WTC11 (cell line): ENCODE measurements at regions not wholly inside any gene's neighbourhood (a gene's known extent, or its start where the extent isn't known, plus 50 kb on each side); places are given as distances from the start of the nearest gene placed in this dataset.

Experiments used
- ATAC-seq: fragments of 200-7000 bp; cut with Tn5 transposase; 2 replicates; pipeline ENCODE4 v1.10.0; 2021; ENCODE audit warnings: mild to moderate bottlenecking, moderate library complexity
- CTCF ChIA-PET: fragments of 300-600 bp; sonication (Branson Sonifier 250); formaldehyde crosslinking; loops from one replicate; lab custom pipeline; 2021; ENCODE audit warnings: antibody characterized with exemption; lab: Charles Lee
- POLR2A ChIA-PET: fragments of 350-600 bp; sonication (Branson Sonifier 250); formaldehyde crosslinking; loops from one replicate; lab custom pipeline; 2021; ENCODE audit warnings: antibody characterized with exemption; lab: Charles Lee
- DNase-seq: peaks from one replicate; pipeline ENCODE4 v3.0.0; 2021; ENCODE audit warnings: low spot score
- H3K27ac Mint-ChIP-seq: 2 replicates; pipeline ENCODE4 v1.8.0; 2021; ENCODE audit warnings: mixed read lengths
- H3K27me3 Mint-ChIP-seq: 2 replicates; pipeline ENCODE4 v1.8.0; 2021; ENCODE audit warnings: low read depth, mild to moderate bottlenecking, moderate library complexity, mixed read lengths
- H3K36me3 Mint-ChIP-seq: 2 replicates; pipeline ENCODE4 v1.8.0; 2021; ENCODE audit warnings: mixed read lengths
- H3K4me1 Mint-ChIP-seq: 2 replicates; pipeline ENCODE4 v1.8.0; 2022; ENCODE audit warnings: mixed read lengths
- H3K4me3 Mint-ChIP-seq: 2 replicates; pipeline ENCODE4 v1.8.0; 2021; ENCODE audit warnings: mild to moderate bottlenecking, moderate library complexity, mixed read lengths
- H3K9me3 Mint-ChIP-seq: 2 replicates; pipeline ENCODE4 v1.8.0; 2021; ENCODE audit warnings: mixed read lengths
- ERG ChIP-seq: fragments of 250-450 bp; sonication (Bioruptor Pico); IDR thresholded peaks from 2 replicates; pipeline ENCODE4 v1.8.0; 2021; ENCODE audit warnings: mild to moderate bottlenecking
- ETV6 ChIP-seq: sonication (generic); formaldehyde crosslinking; IDR thresholded peaks from 2 replicates; pipeline ENCODE4 v1.8.1; 2022; ENCODE audit warnings: mild to moderate bottlenecking, missing genetic modification reagents
- NR2C2 ChIP-seq: sonication (generic); formaldehyde crosslinking; IDR thresholded peaks from 2 replicates; pipeline ENCODE4 v1.8.0; 2022; ENCODE audit warnings: mild to moderate bottlenecking, missing genetic modification reagents
- OVOL2 ChIP-seq: fragments of 250-450 bp; sonication (Bioruptor Pico); IDR thresholded peaks from 2 replicates; pipeline ENCODE4 v1.9.0; 2021; ENCODE audit warnings: mild to moderate bottlenecking, borderline replicate concordance
- PRDM15 ChIP-seq: sonication (generic); formaldehyde crosslinking; IDR thresholded peaks from 2 replicates; pipeline ENCODE4 v1.8.0; 2022; ENCODE audit warnings: missing genetic modification reagents
- RELA ChIP-seq: sonication (generic); formaldehyde crosslinking; IDR thresholded peaks from 2 replicates; pipeline ENCODE4 v1.8.1; 2022; ENCODE audit warnings: missing genetic modification reagents, mild to moderate bottlenecking, borderline replicate concordance
- SMAD4 ChIP-seq: sonication (generic); formaldehyde crosslinking; IDR thresholded peaks from 2 replicates; pipeline ENCODE4 v1.8.0; 2022; ENCODE audit warnings: mild to moderate bottlenecking, missing genetic modification reagents
- ZBTB43 ChIP-seq: sonication (generic); formaldehyde crosslinking; IDR thresholded peaks from 2 replicates; pipeline ENCODE4 v1.8.1; 2023; ENCODE audit warnings: mild to moderate bottlenecking, missing genetic modification reagents
- ZNF121 ChIP-seq: sonication (generic); formaldehyde crosslinking; IDR thresholded peaks from 2 replicates; pipeline ENCODE4 v1.8.0; 2023; ENCODE audit warnings: missing genetic modification reagents
- ZNF263 ChIP-seq: sonication (generic); formaldehyde crosslinking; IDR thresholded peaks from 2 replicates; pipeline ENCODE4 v1.8.1; 2022; ENCODE audit warnings: low read depth, mild to moderate bottlenecking, moderate library complexity, missing genetic modification reagents
- ZNF423 ChIP-seq: fragments of 250-450 bp; sonication (Bioruptor Pico); IDR thresholded peaks from 2 replicates; pipeline ENCODE4 v2.1.2; 2022; ENCODE audit warnings: mild to moderate bottlenecking, moderate library complexity
- ZNF512 ChIP-seq: sonication (generic); formaldehyde crosslinking; IDR thresholded peaks from 2 replicates; pipeline ENCODE4 v1.8.1; 2022; ENCODE audit warnings: missing genetic modification reagents, borderline replicate concordance
- ZNF532 ChIP-seq: fragments of 250-450 bp; sonication (Bioruptor Pico); IDR thresholded peaks from 2 replicates; pipeline ENCODE4 v1.9.0; 2021; ENCODE audit warnings: mild to moderate bottlenecking, borderline replicate concordance

GRCh38 chr9:28177925-28178324 is 604.6 kb upstream of the C9orf72 start:
- ChIA-PET CTCF (no interaction called here), POLR2A (no interaction called here)
- ATAC-seq, result no peak
- no peak for TF ChIP-seq ZNF512 (CRISPR knock-in tag)
- Mint-ChIP-seq H3K27ac (no peak overlapping the region), H3K36me3 (no peaks in the 10 kb centered on the region), H3K27me3 (no peaks in the 10 kb centered on the region), H3K4me1 (no peaks in the 10 kb centered on the region), H3K4me3 (no peak overlapping the region), H3K9me3 (peaks cover 11% of the 10 kb centered on the region)
- DNase-seq, result no peak

GRCh38 chr9:28179893-28180292 is 606.6 kb upstream of the C9orf72 start:
- H3K9me3 Mint-ChIP-seq, result peaks cover 11% of the 10 kb centered on the region
- TF ChIP-seq ETV6 (CRISPR knock-in tag) (no peak), ZNF263 (CRISPR knock-in tag) (no peak), PRDM15 (CRISPR knock-in tag) (no peak), RELA (CRISPR knock-in tag) (no peak), ERG (CRISPR knock-in tag) (no peak), ZBTB43 (no peak), OVOL2 (CRISPR knock-in tag) (no peak), NR2C2 (CRISPR knock-in tag) (no peak), ZNF532 (CRISPR knock-in tag) (no peak), SMAD4 (CRISPR knock-in tag) (no peak), ZNF121 (CRISPR knock-in tag) (no peak), ZNF423 (CRISPR knock-in tag) (no peak)
- no peak overlapping the region for H3K27ac Mint-ChIP-seq
- ChIA-PET CTCF (no interaction called here), POLR2A (no interaction called here)
- H3K4me1 Mint-ChIP-seq, result no peaks in the 10 kb centered on the region
- no peak overlapping the region for H3K4me3 Mint-ChIP-seq
- H3K36me3 Mint-ChIP-seq, result no peaks in the 10 kb centered on the region
- ATAC-seq (no peak), DNase-seq (no peak)
- no peaks in the 10 kb centered on the region for H3K27me3 Mint-ChIP-seq
